ENCODE measurements at regions not wholly inside any gene's neighbourhood (a gene's known extent, or its start where the extent isn't known, plus 50 kb on each side); places are given as distances from the start of the nearest gene placed in this dataset.

DNA sequence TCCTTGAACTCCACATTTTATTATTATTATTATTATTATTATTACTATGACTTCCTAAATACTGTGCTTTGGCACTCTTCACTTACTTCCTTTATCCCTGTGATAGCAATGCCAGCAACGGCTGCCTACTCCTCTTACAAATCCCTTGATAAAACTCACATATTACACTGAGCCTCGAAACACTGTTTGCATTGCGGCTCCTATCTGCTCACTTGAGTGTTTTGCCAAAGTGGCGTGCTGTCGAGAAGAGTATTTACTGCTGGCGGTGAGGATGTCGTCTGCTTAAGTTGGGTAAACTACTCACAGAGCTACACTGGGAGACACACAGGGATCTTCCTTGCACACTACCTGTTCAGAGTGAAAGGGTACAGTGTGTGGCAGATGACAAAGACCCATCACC, 143.4 kb upstream of the VCX3A start:
- Histone ChIP-seq H3K9me3 (ENCODE audit: low read depth) (peaks cover 2% of the 10 kb centered on the region), H3K79me2 (no peaks in the 10 kb centered on the region), H3K27ac (no peak overlapping the region), H3K36me3 (replicated peaks; ENCODE audit: insufficient read depth, low read depth) (no peaks in the 10 kb centered on the region), H3K4me3 (no peak overlapping the region), H3K9me2 (replicated peaks; ENCODE audit: insufficient read depth) (no peaks in the 10 kb centered on the region), H3K4me1 (ENCODE audit: insufficient read depth) (peaks cover 3% of the 10 kb centered on the region), H4K20me1 (ENCODE audit: insufficient read depth, poor library complexity, severe bottlenecking) (no peaks in the 10 kb centered on the region), H3K4me2 (peak overlapping the region; percentile 49), H2AFZ (no peak overlapping the region), H3K27me3 (no peaks in the 10 kb centered on the region)
- TF ChIP-seq EZH2 (IDR thresholded peaks at IDR 0.05; ENCODE audit: borderline replicate concordance) (no peak), EZH2phosphoT487 (IDR thresholded peaks at IDR 0.05; ENCODE audit: low read depth, severe bottlenecking, unreplicated experiment) (no peak)
- TF ChIP-seq, protein P1, sequence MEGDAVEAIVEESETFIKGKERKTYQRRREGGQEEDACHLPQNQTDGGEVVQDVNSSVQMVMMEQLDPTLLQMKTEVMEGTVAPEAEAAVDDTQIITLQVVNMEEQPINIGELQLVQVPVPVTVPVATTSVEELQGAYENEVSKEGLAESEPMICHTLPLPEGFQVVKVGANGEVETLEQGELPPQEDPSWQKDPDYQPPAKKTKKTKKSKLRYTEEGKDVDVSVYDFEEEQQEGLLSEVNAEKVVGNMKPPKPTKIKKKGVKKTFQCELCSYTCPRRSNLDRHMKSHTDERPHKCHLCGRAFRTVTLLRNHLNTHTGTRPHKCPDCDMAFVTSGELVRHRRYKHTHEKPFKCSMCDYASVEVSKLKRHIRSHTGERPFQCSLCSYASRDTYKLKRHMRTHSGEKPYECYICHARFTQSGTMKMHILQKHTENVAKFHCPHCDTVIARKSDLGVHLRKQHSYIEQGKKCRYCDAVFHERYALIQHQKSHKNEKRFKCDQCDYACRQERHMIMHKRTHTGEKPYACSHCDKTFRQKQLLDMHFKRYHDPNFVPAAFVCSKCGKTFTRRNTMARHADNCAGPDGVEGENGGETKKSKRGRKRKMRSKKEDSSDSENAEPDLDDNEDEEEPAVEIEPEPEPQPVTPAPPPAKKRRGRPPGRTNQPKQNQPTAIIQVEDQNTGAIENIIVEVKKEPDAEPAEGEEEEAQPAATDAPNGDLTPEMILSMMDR (IDR thresholded peaks at IDR 0.05; ENCODE audit: poor library complexity), result no peak
- 59% methylated on average over 7 of the region's 7 CpGs for WGBS (ENCODE audit: low lambda C conversion rate, missing lambda C conversion rate)
- DNase-seq (ENCODE audit: low spot score), result peak; percentile 4

DNA sequence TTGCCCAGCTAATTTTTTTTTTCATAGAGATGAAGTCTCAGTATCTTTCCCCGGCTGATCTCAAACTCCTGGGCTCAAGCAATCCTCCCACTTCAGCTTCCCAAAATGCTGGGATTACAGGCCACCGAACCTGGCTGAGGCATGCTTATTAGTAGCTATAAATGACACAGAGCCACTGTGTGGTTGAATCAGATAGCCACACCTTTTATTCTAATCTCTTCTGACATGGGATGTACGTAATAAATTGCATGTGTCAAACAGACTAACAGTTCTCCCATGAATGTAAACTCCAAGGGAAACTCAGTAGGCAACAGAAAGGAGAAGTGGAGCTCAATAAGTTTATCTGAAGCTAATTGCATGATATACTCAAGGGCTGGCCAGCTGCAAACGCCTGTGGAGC, 139.8 kb upstream of the VCX3A start:
- TF ChIP-seq EZH2phosphoT487 (IDR thresholded peaks at IDR 0.05; ENCODE audit: low read depth, severe bottlenecking, unreplicated experiment) (no peak), EZH2 (IDR thresholded peaks at IDR 0.05; ENCODE audit: borderline replicate concordance) (no peak)
- TF ChIP-seq, protein P1 (IDR thresholded peaks at IDR 0.05; ENCODE audit: poor library complexity), result no peak

DNA sequence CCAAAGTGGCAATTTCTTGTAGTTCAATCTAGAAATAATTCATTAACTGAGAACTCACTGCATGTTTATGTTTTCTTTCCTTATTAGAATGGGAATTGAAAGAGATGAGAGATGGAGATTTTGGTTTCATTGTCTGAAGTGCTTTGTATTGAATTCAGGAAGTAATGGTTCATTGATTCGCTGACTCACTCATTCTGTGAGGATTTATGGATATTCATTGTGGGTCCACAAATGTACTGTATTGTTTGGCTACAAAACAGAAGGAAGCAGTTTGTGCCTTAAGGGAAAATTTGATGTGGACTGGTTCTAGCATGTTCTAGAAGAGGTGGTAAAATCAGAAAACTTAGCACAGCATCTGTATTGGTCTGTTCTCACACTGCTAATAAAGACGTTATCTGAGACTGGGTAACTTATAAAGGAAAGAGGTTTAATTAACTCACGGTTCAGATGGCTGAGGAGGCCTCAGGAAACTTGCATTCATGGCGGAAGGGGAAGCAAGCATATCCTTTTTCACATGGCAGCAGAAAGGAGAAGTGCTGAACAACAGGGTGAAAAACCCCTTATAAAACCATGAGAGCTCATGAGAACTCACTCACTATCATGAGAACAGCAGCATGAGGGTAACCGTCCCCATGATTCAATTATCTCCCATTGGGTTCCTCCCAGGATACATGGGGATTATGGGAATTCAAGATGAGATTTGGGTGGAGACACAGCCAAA, 132.3 kb upstream of the VCX3A start:
- 61% methylated on average over 5 of the region's 5 CpGs for WGBS (ENCODE audit: low lambda C conversion rate, missing lambda C conversion rate)
- H4K20me1 ChIP-seq (ENCODE audit: insufficient read depth, poor library complexity, severe bottlenecking), result no peaks in the 10 kb centered on the region
- TF ChIP-seq EZH2 (IDR thresholded peaks at IDR 0.05; ENCODE audit: borderline replicate concordance), result no peak
- no peak for TF ChIP-seq EZH2phosphoT487 (IDR thresholded peaks at IDR 0.05; ENCODE audit: low read depth, severe bottlenecking, unreplicated experiment)
- no peaks in the 10 kb centered on the region for H3K4me1 ChIP-seq (ENCODE audit: insufficient read depth)
- no peak overlapping the region for H3K4me2 ChIP-seq
- no peak overlapping the region for H3K27ac ChIP-seq
- no peak overlapping the region for H2AFZ ChIP-seq
- no peaks in the 10 kb centered on the region for H3K79me2 ChIP-seq
- H3K4me3 ChIP-seq, result no peak overlapping the region
- H3K36me3 ChIP-seq (replicated peaks; ENCODE audit: insufficient read depth, low read depth), result no peaks in the 10 kb centered on the region
- H3K27me3 ChIP-seq, result no peaks in the 10 kb centered on the region
- H3K9me3 ChIP-seq (ENCODE audit: low read depth), result no peaks in the 10 kb centered on the region
- no peak for DNase-seq (ENCODE audit: low spot score)
- H3K9me2 ChIP-seq (replicated peaks; ENCODE audit: insufficient read depth), result no peaks in the 10 kb centered on the region

More for the DNA sequence above, 139.8 kb upstream of the VCX3A start:
- 70% methylated on average over 4 of the region's 4 CpGs for WGBS (ENCODE audit: low lambda C conversion rate, missing lambda C conversion rate)
- Histone ChIP-seq H3K36me3 (replicated peaks; ENCODE audit: insufficient read depth, low read depth) (no peaks in the 10 kb centered on the region), H3K27me3 (no peaks in the 10 kb centered on the region), H3K4me1 (ENCODE audit: insufficient read depth) (peaks cover 3% of the 10 kb centered on the region), H4K20me1 (ENCODE audit: insufficient read depth, poor library complexity, severe bottlenecking) (no peaks in the 10 kb centered on the region), H3K4me2 (no peak overlapping the region), H3K9me2 (replicated peaks; ENCODE audit: insufficient read depth) (no peaks in the 10 kb centered on the region), H3K9me3 (ENCODE audit: low read depth) (no peaks in the 10 kb centered on the region), H2AFZ (no peak overlapping the region), H3K79me2 (no peaks in the 10 kb centered on the region), H3K27ac (no peak overlapping the region), H3K4me3 (no peak overlapping the region)
- no peak for DNase-seq (ENCODE audit: low spot score)

DNA sequence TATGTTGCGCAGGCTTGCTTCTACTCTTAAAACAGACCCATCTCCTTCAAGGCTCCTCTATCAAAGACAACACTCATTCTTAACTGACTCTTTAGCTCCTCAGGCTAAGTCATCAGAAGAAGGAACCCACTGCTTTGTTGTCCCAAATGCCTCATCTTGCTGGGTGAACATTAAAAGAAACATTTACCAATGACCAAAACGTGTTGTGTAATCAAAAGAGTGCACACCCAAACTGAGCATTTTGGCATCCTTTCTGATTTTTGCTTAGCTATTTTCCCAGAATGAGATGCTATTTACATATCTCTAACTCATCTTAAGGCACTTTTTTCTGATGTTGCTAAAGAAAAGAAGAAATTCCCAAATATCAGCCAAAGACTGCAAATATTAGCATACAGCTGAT, 131.7 kb upstream of the VCX3A start:
- TF ChIP-seq EZH2phosphoT487 (IDR thresholded peaks at IDR 0.05; ENCODE audit: low read depth, severe bottlenecking, unreplicated experiment), result no peak
- TF ChIP-seq, protein P1 (IDR thresholded peaks at IDR 0.05; ENCODE audit: poor library complexity), result no peak
- no peak for TF ChIP-seq EZH2 (IDR thresholded peaks at IDR 0.05; ENCODE audit: borderline replicate concordance)
- 80% methylated on average over 2 of the region's 2 CpGs for WGBS (ENCODE audit: low lambda C conversion rate, missing lambda C conversion rate)
- H3K4me2 ChIP-seq, result no peak overlapping the region
- DNase-seq (ENCODE audit: low spot score), result no peak
- no peaks in the 10 kb centered on the region for H3K9me3 ChIP-seq (ENCODE audit: low read depth)
- no peaks in the 10 kb centered on the region for H4K20me1 ChIP-seq (ENCODE audit: insufficient read depth, poor library complexity, severe bottlenecking)
- no peak overlapping the region for H3K27ac ChIP-seq
- H3K36me3 ChIP-seq (replicated peaks; ENCODE audit: insufficient read depth, low read depth), result no peaks in the 10 kb centered on the region
- no peaks in the 10 kb centered on the region for H3K4me1 ChIP-seq (ENCODE audit: insufficient read depth)
- no peaks in the 10 kb centered on the region for H3K9me2 ChIP-seq (replicated peaks; ENCODE audit: insufficient read depth)
- H3K79me2 ChIP-seq, result no peaks in the 10 kb centered on the region
- no peaks in the 10 kb centered on the region for H3K27me3 ChIP-seq
- no peak overlapping the region for H3K4me3 ChIP-seq
- no peak overlapping the region for H2AFZ ChIP-seq

Measured in hepatocyte (in vitro differentiated cells).